Sigmoid colon (tissue), 6 donors: ENCODE measurements at regions not wholly inside any gene's neighbourhood (a gene's known extent, or its start where the extent isn't known, plus 50 kb on each side); places are given as distances from the start of the nearest gene placed in this dataset.
"Not testable (repeated sequence)": the region's sequence is repeated elsewhere in the genome, so short reads cannot be mapped to it uniquely, and the experiment has no call there.

Source experiments
- DNase-seq: peaks from one replicate; pipeline ENCODE4 v3.0.0-alpha.2; 2019
- H3K27ac ChIP-seq, 4 donors: fragments of 200-600 bp; sonication (generic); one replicate each; pipeline ENCODE4 v1.5.1; 2016 to 2019; ENCODE audit warnings: mild to moderate bottlenecking in 1 of 4
- H3K27me3 ChIP-seq, 3 donors: fragments of 200-600 bp; sonication (generic); one replicate each; pipeline ENCODE4 v1.5.1; 2019; ENCODE audit warnings: mild to moderate bottlenecking in 1 of 3
- H3K36me3 ChIP-seq, 4 donors: fragments of 200-600 bp; sonication (generic); one replicate each; pipeline ENCODE4 v1.5.1; 2016 to 2019
- H3K4me1 ChIP-seq, 4 donors: fragments of 200-600 bp; sonication (generic); one replicate each; pipeline ENCODE4 v1.5.1; 2017 to 2019
- H3K4me3 ChIP-seq, 4 donors: fragments of 200-600 bp; sonication (generic); one replicate each; pipeline ENCODE4 v1.5.1; 2017 to 2019; ENCODE audit warnings: mild to moderate bottlenecking in 2 of 4, moderate library complexity in 1 of 4
- H3K9me3 ChIP-seq, 4 donors: fragments of 200-600 bp in 3 of 4; sonication (generic) in 3 of 4; one replicate each; pipeline versions ENCODE4 v1.5.1 to v1.6.1; 2013 to 2019
- EP300 ChIP-seq, 4 donors: sonication (generic); formaldehyde crosslinking; IDR thresholded peaks; one replicate each; pipeline ENCODE4 v1.6.1; 2017; ENCODE audit warnings: antibody characterized with exemption in 4 of 4
- POLR2A ChIP-seq, 2 donors: fragments of 450-650 bp; IDR thresholded peaks; one replicate each; pipeline ENCODE4 v1.6.1; 2016; ENCODE audit warnings: antibody characterized with exemption in 2 of 2, mild to moderate bottlenecking in 2 of 2, moderate library complexity in 2 of 2
- POLR2AphosphoS5 ChIP-seq, 4 donors: sonication (generic); formaldehyde crosslinking; IDR thresholded peaks; one replicate each; pipeline ENCODE4 v1.6.1; 2017; ENCODE audit warnings: antibody characterized with exemption in 4 of 4
- WGBS, 2 donors: extraction: QIAGEN DNeasy Blood & Tissue Kit; methylation state at CpG; one replicate each; pipeline ENCODE4 v1.1.7; 2013; 5-methylcytosine and 5-hydroxymethylcytosine counted together
- intact Hi-C: fragments of 100-400 bp; cut with DNase I; formaldehyde crosslinking; loops from one replicate; pipeline ENCODE4 v1.15.1; 2023
- TF ChIP-seq, protein P1 (sequence below), 4 experiments: fragments of 450-650 bp in 3 of 4; fragments of 200-600 bp in 1 of 4; IDR thresholded peaks; one replicate each; pipeline ENCODE4 v1.5.1; 2016 to 2019; ENCODE audit warnings: antibody characterized with exemption in 4 of 4, mild to moderate bottlenecking in 3 of 4, moderate library complexity in 2 of 4
- donor health status: healthy with polysubstance abuse.
- donor health status: healthy.

DNA sequence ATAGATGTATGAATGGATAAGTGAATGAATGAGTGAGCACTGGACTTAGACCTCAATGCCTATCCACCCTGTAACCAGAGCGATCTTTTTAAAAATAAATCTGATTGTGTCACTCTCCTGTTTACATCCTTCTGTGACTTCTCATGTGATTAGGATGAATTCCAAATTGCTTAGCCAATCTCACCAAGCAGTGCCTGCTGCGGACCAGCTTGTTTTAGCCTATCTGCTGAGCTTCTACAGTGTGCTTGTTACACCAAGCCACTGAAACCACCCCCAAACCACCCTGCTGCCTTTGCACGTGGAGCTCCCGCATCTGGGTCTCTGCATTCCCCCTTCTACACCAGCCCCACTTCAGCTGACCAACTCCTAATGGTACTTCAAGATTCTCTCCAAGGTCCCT is 265.4 kb downstream of the EN1 start:
- no peaks in the 10 kb centered on the region for H3K4me1 ChIP-seq
- no peak for DNase-seq
- no peak overlapping the region for H3K27ac ChIP-seq
- H3K27me3 ChIP-seq = no peaks in the 10 kb centered on the region
- TF ChIP-seq, protein P1, sequence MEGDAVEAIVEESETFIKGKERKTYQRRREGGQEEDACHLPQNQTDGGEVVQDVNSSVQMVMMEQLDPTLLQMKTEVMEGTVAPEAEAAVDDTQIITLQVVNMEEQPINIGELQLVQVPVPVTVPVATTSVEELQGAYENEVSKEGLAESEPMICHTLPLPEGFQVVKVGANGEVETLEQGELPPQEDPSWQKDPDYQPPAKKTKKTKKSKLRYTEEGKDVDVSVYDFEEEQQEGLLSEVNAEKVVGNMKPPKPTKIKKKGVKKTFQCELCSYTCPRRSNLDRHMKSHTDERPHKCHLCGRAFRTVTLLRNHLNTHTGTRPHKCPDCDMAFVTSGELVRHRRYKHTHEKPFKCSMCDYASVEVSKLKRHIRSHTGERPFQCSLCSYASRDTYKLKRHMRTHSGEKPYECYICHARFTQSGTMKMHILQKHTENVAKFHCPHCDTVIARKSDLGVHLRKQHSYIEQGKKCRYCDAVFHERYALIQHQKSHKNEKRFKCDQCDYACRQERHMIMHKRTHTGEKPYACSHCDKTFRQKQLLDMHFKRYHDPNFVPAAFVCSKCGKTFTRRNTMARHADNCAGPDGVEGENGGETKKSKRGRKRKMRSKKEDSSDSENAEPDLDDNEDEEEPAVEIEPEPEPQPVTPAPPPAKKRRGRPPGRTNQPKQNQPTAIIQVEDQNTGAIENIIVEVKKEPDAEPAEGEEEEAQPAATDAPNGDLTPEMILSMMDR (IDR thresholded peaks at IDR 0.05) = no peak
- TF ChIP-seq EP300 (IDR thresholded peaks at IDR 0.05) (no peak), POLR2AphosphoS5 (IDR thresholded peaks at IDR 0.05) (no peak), POLR2A (IDR thresholded peaks at IDR 0.05) (no peak)
- intact Hi-C loops = no loop called here
- no peaks in the 10 kb centered on the region for H3K36me3 ChIP-seq
- no peaks in the 10 kb centered on the region for H3K9me3 ChIP-seq
- WGBS, 2 donors = 92 to 93% methylated on average over 4 of the region's 4 CpGs
- H3K4me3 ChIP-seq = no peak overlapping the region

DNA sequence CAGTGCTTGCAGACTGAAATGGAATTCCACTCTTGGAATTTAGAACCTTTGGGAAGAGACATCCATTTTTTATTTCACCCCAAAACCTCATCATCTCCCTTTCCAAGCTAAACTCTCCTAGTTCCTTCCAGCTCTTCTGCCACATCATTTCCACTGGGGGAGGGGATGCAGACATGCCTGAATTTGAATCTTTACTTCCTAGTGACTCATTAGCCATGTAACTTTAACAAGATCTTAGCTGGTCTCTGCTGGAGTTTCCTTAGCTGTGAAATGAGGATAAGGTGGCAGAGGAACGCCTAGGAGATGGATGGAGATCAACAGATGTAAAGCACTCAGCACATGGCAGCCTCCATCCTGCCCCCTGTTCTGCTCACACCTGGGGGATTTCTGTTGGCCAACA is 266.8 kb downstream of the EN1 start:
- no peak for DNase-seq
- intact Hi-C loops = no loop called here
- TF ChIP-seq POLR2A (IDR thresholded peaks at IDR 0.05) (no peak), POLR2AphosphoS5 (IDR thresholded peaks at IDR 0.05) (no peak), EP300 (IDR thresholded peaks at IDR 0.05) (no peak)
- TF ChIP-seq, protein P1 (IDR thresholded peaks at IDR 0.05) = no peak
- Histone ChIP-seq H3K9me3 (no peaks in the 10 kb centered on the region), H3K36me3 (no peaks in the 10 kb centered on the region), H3K4me3 (no peak overlapping the region), H3K27me3 (no peaks in the 10 kb centered on the region), H3K27ac (no peak overlapping the region), H3K4me1 (no peaks in the 10 kb centered on the region)
- WGBS, 2 donors = 61 to 83% methylated on average over 1 of the region's 1 CpG

DNA sequence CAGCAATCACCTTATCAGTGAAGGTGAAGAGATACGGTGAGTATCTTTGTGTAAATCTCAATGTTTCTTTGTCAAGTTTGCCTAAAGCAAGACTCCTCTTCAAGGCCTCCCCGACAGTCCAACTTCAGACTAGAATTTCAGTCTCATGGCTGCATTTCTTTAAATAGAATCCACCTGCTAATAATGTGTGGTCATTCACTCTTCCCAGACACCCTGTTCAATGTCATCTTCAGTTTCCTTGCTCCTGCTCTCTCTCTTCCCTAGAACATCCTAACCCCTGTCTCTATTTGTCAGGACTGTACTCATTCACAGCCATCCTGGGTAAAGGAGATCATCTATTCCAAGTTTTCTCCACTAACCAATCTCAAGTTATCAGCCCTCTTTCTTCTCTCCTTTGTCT is 267.3 kb downstream of the EN1 start:
- Histone ChIP-seq H3K36me3 (no peaks in the 10 kb centered on the region), H3K27me3 (no peaks in the 10 kb centered on the region), H3K27ac (no peak overlapping the region), H3K4me1 (no peaks in the 10 kb centered on the region), H3K4me3 (no peak overlapping the region), H3K9me3 (no peaks in the 10 kb centered on the region)
- DNase-seq = no peak
- intact Hi-C loops = no loop called here
- TF ChIP-seq, protein P1 (IDR thresholded peaks at IDR 0.05) = no peak
- TF ChIP-seq POLR2A (IDR thresholded peaks at IDR 0.05) (no peak), POLR2AphosphoS5 (IDR thresholded peaks at IDR 0.05) (no peak), EP300 (IDR thresholded peaks at IDR 0.05) (no peak)
- WGBS, 2 donors = 81 to 90% methylated on average over 2 of the region's 2 CpGs

DNA sequence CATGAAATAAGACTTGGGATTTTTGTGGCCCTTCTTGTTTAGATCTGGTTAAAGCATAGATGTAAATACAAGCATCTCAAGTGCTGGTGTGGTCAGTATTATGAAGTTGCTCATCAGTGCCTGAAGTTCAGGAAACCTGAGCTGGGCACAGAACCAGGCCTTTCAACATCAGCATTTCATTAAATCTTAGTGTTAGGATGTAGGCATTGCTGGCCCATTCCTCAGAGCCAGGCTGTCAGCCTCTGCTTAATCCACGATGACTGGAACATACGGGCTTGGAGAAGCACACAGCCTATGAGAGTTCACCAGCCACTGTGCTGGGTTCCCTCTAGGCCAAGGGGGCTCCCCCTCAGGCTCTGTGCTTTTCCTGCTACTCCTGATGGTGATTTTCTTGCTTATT is 270.2 kb downstream of the EN1 start:
- no peak overlapping the region for H3K4me3 ChIP-seq
- intact Hi-C loops = no loop called here
- no peak for DNase-seq
- no peaks in the 10 kb centered on the region for H3K4me1 ChIP-seq
- H3K27ac ChIP-seq = no peak overlapping the region
- TF ChIP-seq EP300 (IDR thresholded peaks at IDR 0.05) (no peak), POLR2AphosphoS5 (IDR thresholded peaks at IDR 0.05) (no peak), POLR2A (IDR thresholded peaks at IDR 0.05) (no peak)
- TF ChIP-seq, protein P1 (IDR thresholded peaks at IDR 0.05) = no peak
- no peaks in the 10 kb centered on the region for H3K9me3 ChIP-seq
- H3K27me3 ChIP-seq = no peaks in the 10 kb centered on the region
- 70 to 85% methylated on average over 2 of the region's 2 CpGs for WGBS, 2 donors
- H3K36me3 ChIP-seq = no peaks in the 10 kb centered on the region

DNA sequence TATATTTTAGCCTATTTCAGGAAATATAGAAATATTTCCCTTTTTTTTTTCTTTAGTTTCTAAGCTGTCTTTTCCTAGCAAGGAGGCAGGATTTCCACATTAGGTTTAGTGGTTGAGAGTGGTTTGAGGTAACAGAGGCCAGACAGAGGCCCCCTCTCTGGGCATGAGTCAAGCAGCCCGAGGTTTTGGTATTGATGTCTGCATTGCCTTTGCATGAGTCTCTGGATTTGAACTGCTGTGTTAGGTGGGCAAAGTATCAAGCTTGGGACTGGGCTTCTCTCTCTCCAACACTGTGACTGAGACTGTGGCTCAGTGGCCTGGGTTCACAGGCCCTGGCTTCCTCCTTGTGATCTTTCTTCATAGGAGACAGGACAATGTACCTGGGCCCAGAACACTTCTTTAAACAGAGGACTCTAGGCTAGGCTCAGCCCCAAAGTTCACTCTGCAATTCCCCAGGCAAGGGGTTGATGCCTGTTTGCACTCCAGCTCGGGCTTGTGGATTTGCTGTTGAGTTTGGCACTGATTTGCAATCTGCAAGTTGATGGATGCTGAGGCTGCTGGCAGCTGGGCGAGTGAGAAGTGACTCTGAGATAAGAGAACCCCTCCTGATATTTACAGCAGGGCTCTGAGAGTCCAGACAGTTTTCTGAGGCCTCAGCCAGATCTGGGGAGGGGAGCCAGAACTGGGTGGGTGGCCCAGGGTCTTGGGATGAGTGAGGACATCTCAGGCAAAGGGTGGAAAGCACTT is 271.2 kb downstream of the EN1 start:
- no peak for DNase-seq
- H3K27me3 ChIP-seq = no peaks in the 10 kb centered on the region
- WGBS, 2 donors = 46 to 60% methylated on average over 3 of the region's 3 CpGs
- intact Hi-C loops = no loop called here
- H3K4me1 ChIP-seq = no peaks in the 10 kb centered on the region
- no peaks in the 10 kb centered on the region for H3K36me3 ChIP-seq
- H3K9me3 ChIP-seq = no peaks in the 10 kb centered on the region
- H3K27ac ChIP-seq = no peak overlapping the region
- H3K4me3 ChIP-seq = no peak overlapping the region
- TF ChIP-seq EP300 (IDR thresholded peaks at IDR 0.05) = no peak
- TF ChIP-seq, protein P1 (IDR thresholded peaks at IDR 0.05) = no peak
- TF ChIP-seq POLR2AphosphoS5 (IDR thresholded peaks at IDR 0.05) = no peak
- TF ChIP-seq POLR2A (IDR thresholded peaks at IDR 0.05) = no peak

DNA sequence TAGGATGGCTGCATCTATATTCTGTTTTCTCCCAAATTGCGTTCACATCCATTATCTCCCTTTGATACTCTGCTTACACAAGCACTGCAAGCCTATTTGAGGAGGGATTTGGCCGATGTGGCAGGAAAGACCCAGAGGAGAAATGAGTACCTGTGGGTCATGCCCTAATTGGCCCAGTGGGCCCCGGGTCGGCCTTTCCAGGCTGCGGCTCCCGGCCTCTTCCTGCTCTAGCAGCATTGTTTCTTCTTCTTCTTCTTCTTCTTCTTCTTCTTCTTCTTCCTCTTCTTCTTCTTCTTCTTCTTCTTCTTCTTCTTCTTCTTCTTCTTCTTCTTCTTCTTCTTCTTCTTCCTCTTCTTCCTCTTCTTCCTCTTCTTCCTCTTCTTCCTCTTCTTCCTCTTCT is 275.1 kb downstream of the EN1 start:
- 92 to 94% methylated on average over 6 of the region's 6 CpGs for WGBS, 2 donors
- H3K4me1 ChIP-seq, H3K9me3 ChIP-seq, H3K36me3 ChIP-seq, H3K27ac ChIP-seq, H3K4me3 ChIP-seq, H3K27me3 ChIP-seq, DNase-seq, intact Hi-C loops: not testable (repeated sequence)
